K562 (cell line): ENCODE measurements at regions not wholly inside any gene's neighbourhood (a gene's known extent, or its start where the extent isn't known, plus 50 kb on each side); places are given as distances from the start of the nearest gene placed in this dataset.
A peak's percentile ranks its signal among the peaks of the same experiment; 100 is the strongest.

ENCODE experiments used
- CBFA2T3 ChIP-seq: fragments of 450-650 bp; IDR thresholded peaks from 2 replicates; pipeline ENCODE4 v1.6.1; 2017
- CBX1 ChIP-seq: sonication (generic); IDR thresholded peaks from 2 replicates; pipeline ENCODE4 v1.6.1; 2016; ENCODE audit warnings: antibody characterized with exemption, low read depth, mild to moderate bottlenecking
- CBX8 ChIP-seq: fragments of 200-600 bp; sonication (generic); IDR thresholded peaks from 2 replicates; pipeline ENCODE4 v1.6.1; 2012; ENCODE audit warnings: borderline replicate concordance, mixed run types, low read depth, mild to moderate bottlenecking, moderate library complexity, mixed read lengths, low read length, control low read depth, inconsistent platforms; ENCODE audit not compliant: poor library complexity, severe bottlenecking; ENCODE audit errors: extremely low read depth
- CEBPB ChIP-seq: fragments of 450-650 bp; IDR thresholded peaks from 2 replicates; pipeline ENCODE4 v1.6.1; 2016; ENCODE audit warnings: missing genetic modification characterization, missing compliant biosample characterization
- CEBPG ChIP-seq, 3 experiments: fragments of 200-800 bp in 1 of 3; sonication (Bioruptor generic) in 1 of 3; sonication (generic) in 1 of 3; formaldehyde crosslinking in 1 of 3; IDR thresholded peaks in 2 of 3; conservative IDR thresholded peaks in 1 of 3; 2 replicates each; pipeline versions ENCODE4 v1.6.1 to v1.8.0; 2016 to 2022; ENCODE audit warnings: missing compliant biosample characterization in 2 of 3, missing genetic modification characterization in 2 of 3, mild to moderate bottlenecking in 1 of 3, missing genetic modification reagents in 1 of 3
- CREB1 ChIP-seq, 2 experiments: sonication (generic) in 1 of 2; formaldehyde crosslinking in 1 of 2; IDR thresholded peaks; 2 replicates each; pipeline versions ENCODE4 v1.6.1 to v1.8.0; 2012 to 2022; ENCODE audit warnings: inconsistent platforms in 1 of 2, mild to moderate bottlenecking in 1 of 2, missing genetic modification reagents in 1 of 2, moderate library complexity in 1 of 2
- FOXJ2 ChIP-seq: fragments of 200-800 bp; sonication (Bioruptor generic); IDR thresholded peaks from 2 replicates; pipeline ENCODE4 v1.6.1; 2016; ENCODE audit warnings: missing genetic modification characterization, missing compliant biosample characterization
- GABPA ChIP-seq: fragments of 200-800 bp; sonication (Bioruptor generic); conservative IDR thresholded peaks from 2 replicates; pipeline ENCODE4 v1.6.1; 2016; ENCODE audit warnings: low read depth, missing genetic modification characterization, missing compliant biosample characterization
- MAFK ChIP-seq: IDR thresholded peaks from 2 replicates; pipeline ENCODE4 v1.6.1; 2011; ENCODE audit warnings: low read length, improper control_type of control experiment
- NCOR1 ChIP-seq: fragments of 450-650 bp; IDR thresholded peaks from 2 replicates; pipeline ENCODE4 v1.6.1; 2016; ENCODE audit warnings: mild to moderate bottlenecking, moderate library complexity
- RERE ChIP-seq: sonication (generic); formaldehyde crosslinking; IDR thresholded peaks from 2 replicates; pipeline ENCODE4 v1.8.0; 2023; ENCODE audit warnings: missing genetic modification reagents, mild to moderate bottlenecking, borderline replicate concordance
- SREBF1 ChIP-seq: fragments of 150-350 bp; IDR thresholded peaks from 2 replicates; pipeline ENCODE4 v1.6.1; 2014; ENCODE audit warnings: antibody characterized with exemption, low read depth, low read length, borderline replicate concordance
- TAF7 ChIP-seq: fragments of 450-650 bp; IDR thresholded peaks from 2 replicates; pipeline ENCODE4 v1.6.1; 2016; ENCODE audit warnings: missing genetic modification characterization, missing compliant biosample characterization
- TARDBP ChIP-seq: fragments of 450-650 bp; IDR thresholded peaks from 2 replicates; pipeline ENCODE4 v1.6.1; 2016
- TCF3 ChIP-seq: sonication (generic); formaldehyde crosslinking; IDR thresholded peaks from 2 replicates; pipeline ENCODE4 v1.4.0; 2020; ENCODE audit warnings: mild to moderate bottlenecking, missing genetic modification reagents
- TEAD4 ChIP-seq, 2 experiments: sonication (generic) in 1 of 2; formaldehyde crosslinking in 1 of 2; IDR thresholded peaks; 2 replicates each; pipeline versions ENCODE4 v1.6.1 to v1.8.0; 2012 to 2022; ENCODE audit warnings: borderline replicate concordance in 1 of 2, inconsistent platforms in 1 of 2, low read length in 1 of 2, mild to moderate bottlenecking in 1 of 2, missing genetic modification reagents in 1 of 2
- TFAP4 ChIP-seq: sonication (generic); formaldehyde crosslinking; IDR thresholded peaks from 2 replicates; pipeline ENCODE4 v1.8.0; 2022; ENCODE audit warnings: missing genetic modification reagents, mild to moderate bottlenecking, moderate library complexity, borderline replicate concordance
- U2AF1 ChIP-seq: fragments of 200-400 bp; formaldehyde crosslinking; optimal IDR thresholded peaks from 2 replicates; pipeline ENCODE3; 2017; ENCODE audit warnings: mild to moderate bottlenecking, low read depth, low read length, moderate library complexity
- ZNF280B ChIP-seq: fragments of 250-450 bp; sonication (Bioruptor Pico); IDR thresholded peaks from 2 replicates; pipeline ENCODE4 v1.5.1; 2021; ENCODE audit warnings: mild to moderate bottlenecking
- ZNF589 ChIP-seq: fragments of 200-800 bp; sonication (Bioruptor generic); IDR thresholded peaks from 2 replicates; pipeline ENCODE4 v1.6.1; 2016; ENCODE audit warnings: low read depth, missing genetic modification characterization, missing compliant biosample characterization
- ZNF766 ChIP-seq: fragments of 200-800 bp; sonication (Bioruptor generic); conservative IDR thresholded peaks from 2 replicates; pipeline ENCODE4 v1.6.1; 2016; ENCODE audit warnings: missing genetic modification characterization, missing compliant biosample characterization

GRCh38 chr6:22095836-22096235, 201.0 kb downstream of the PRL start (continued):
- 0 out of 2 replicates have a peak, but pooled peaks have one; percentile 23 for TF ChIP-seq GABPA
- TF ChIP-seq TFAP4: no peak
- 0 out of 2 replicates have a peak, but pooled peaks have one; percentile 51 for TF ChIP-seq ZNF766 (CRISPR knock-in tag)
- no peak for TF ChIP-seq U2AF1
- TF ChIP-seq TAF7: no peak
- TF ChIP-seq ZNF280B (CRISPR knock-in tag): no peak
- no peak for TF ChIP-seq CEBPG (CRISPR knock-in tag; IDR thresholded peaks at IDR 0.05)
- TF ChIP-seq CEBPG (tag; conservative IDR thresholded peaks at IDR 0.05 in 1 of 2, IDR thresholded peaks at IDR 0.05 in 1 of 2): peak; percentile 59 to 95
- no peak for TF ChIP-seq CBX1
- no peak for TF ChIP-seq SREBF1
- TF ChIP-seq CREB1 (IDR thresholded peaks at IDR 0.05): no peak
- no peak for TF ChIP-seq CREB1 (CRISPR knock-in tag; IDR thresholded peaks at IDR 0.05)
- no peak for TF ChIP-seq MAFK
- TF ChIP-seq TCF3 (CRISPR knock-in tag): peak; percentile 15; the same call in 1 of the 2 replicates
- no peak for TF ChIP-seq RERE (CRISPR knock-in tag)
- TF ChIP-seq TARDBP: no peak
- TF ChIP-seq FOXJ2 (tag): no peak
- peak; percentile 59 for TF ChIP-seq TEAD4 (IDR thresholded peaks at IDR 0.05; ENCODE audit: low read length)
- TF ChIP-seq TEAD4 (CRISPR knock-in tag; IDR thresholded peaks at IDR 0.05; ENCODE audit: borderline replicate concordance): no peak
- peak; percentile 13; the same call in 1 of the 2 replicates for TF ChIP-seq NCOR1
- peak; percentile 95 for TF ChIP-seq CEBPB (tag)
- TF ChIP-seq CBFA2T3: 0 out of 2 replicates have a peak, but pooled peaks have one; percentile 17
- TF ChIP-seq ZNF589 (CRISPR knock-in tag): no peak
- TF ChIP-seq CBX8: no peak
